ENCODE measurements at regions not wholly inside any gene's neighbourhood (a gene's known extent, or its start where the extent isn't known, plus 50 kb on each side); places are given as distances from the start of the nearest gene placed in this dataset.
A peak's percentile ranks its signal among the peaks of the same experiment; 100 is the strongest.

DNA sequence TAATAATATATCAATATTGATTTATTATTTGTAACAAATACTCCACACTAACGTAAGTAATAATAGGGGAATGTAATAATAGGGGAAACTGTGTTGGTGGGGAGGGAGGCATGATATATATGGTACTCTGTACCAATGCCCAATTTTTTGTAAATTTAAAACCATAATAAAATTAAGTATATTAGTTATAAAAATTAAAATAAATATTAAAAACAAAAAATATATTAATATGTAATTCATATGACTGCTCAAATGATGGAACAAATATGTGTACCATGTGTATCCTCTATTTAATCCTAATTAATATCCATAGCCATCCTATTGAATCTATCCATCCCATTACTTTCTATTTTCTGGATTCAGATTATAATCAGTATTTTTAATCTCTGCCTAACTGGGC lies 578.0 kb downstream of the KCNA4 start:
- DNase-seq: no peak
- H3K27me3 ChIP-seq (replicated peaks): no peaks in the 10 kb centered on the region
- in situ Hi-C loops (cut with HindIII; ENCODE audit: low pct_ligation_motif_present, low sequenced_read_pairs): no loop called here
- no peak overlapping the region for H3K4me3 ChIP-seq (ENCODE audit: low read depth, low read length)
- no peaks in the 10 kb centered on the region for H3K36me3 ChIP-seq (replicated peaks)
- TF ChIP-seq, protein P1, sequence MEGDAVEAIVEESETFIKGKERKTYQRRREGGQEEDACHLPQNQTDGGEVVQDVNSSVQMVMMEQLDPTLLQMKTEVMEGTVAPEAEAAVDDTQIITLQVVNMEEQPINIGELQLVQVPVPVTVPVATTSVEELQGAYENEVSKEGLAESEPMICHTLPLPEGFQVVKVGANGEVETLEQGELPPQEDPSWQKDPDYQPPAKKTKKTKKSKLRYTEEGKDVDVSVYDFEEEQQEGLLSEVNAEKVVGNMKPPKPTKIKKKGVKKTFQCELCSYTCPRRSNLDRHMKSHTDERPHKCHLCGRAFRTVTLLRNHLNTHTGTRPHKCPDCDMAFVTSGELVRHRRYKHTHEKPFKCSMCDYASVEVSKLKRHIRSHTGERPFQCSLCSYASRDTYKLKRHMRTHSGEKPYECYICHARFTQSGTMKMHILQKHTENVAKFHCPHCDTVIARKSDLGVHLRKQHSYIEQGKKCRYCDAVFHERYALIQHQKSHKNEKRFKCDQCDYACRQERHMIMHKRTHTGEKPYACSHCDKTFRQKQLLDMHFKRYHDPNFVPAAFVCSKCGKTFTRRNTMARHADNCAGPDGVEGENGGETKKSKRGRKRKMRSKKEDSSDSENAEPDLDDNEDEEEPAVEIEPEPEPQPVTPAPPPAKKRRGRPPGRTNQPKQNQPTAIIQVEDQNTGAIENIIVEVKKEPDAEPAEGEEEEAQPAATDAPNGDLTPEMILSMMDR (IDR thresholded peaks at IDR 0.05; ENCODE audit: low read depth, low read length, missing control alignments): no peak
- H3K27ac ChIP-seq: no peak overlapping the region

DNA sequence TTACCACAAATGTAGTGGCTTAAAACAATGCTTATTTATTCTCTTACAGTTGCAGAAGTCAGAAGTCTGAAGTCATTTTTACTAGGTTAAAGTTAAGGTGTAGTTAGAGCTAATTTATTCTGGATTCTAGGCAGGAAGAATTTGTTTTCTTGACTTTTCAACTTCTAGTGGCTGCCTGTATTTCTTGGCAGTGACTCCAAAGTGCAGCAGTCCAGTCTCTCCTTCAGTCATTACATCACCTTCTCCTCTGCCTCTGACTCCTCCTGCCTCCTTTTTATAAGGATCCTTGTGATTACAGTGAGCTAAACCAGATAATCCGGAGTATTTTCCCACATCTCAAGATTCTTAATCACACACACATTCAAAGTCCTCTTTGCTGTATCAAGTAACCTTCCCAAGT lies 581.4 kb downstream of the KCNA4 start:
- in situ Hi-C loops (cut with HindIII; ENCODE audit: low pct_ligation_motif_present, low sequenced_read_pairs): no loop called here
- no peak overlapping the region for H3K4me3 ChIP-seq (ENCODE audit: low read depth, low read length)
- H3K27ac ChIP-seq: no peak overlapping the region
- no peaks in the 10 kb centered on the region for H3K36me3 ChIP-seq (replicated peaks)
- peak; percentile 46 for DNase-seq
- TF ChIP-seq, protein P1 (IDR thresholded peaks at IDR 0.05; ENCODE audit: low read depth, low read length, missing control alignments): no peak
- H3K27me3 ChIP-seq (replicated peaks): no peaks in the 10 kb centered on the region

DNA sequence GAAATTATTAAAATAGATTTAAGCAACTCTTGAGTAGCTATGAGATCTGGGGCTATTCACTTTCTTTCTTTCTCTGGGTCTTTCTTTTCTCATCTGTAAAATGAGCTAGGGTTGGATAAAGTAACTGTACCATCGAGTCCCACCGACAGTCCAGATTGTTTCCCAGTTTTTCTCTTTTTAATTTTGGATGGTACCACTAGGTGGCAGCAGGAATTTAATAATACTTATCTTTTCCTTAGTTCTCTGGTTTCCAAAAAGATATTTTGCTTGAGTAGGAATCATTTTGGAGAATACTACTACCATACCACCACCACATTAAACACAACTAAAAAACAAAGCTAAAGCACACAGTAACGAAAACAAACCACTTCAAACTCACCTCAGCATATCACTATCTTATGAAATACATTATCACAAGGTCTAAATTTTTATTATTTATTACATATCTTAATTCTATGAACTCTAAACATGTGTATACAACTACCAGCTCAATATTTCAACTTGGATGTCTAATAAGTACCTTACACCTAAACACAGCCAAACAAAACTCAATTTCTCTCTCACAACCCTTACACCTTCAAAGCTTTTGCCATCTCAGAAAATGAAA lies 584.0 kb downstream of the KCNA4 start:
- no peak for DNase-seq
- Histone ChIP-seq H3K27ac (no peak overlapping the region), H3K27me3 (replicated peaks) (no peaks in the 10 kb centered on the region), H3K4me3 (ENCODE audit: low read depth, low read length) (no peak overlapping the region), H3K36me3 (replicated peaks) (no peaks in the 10 kb centered on the region)
- TF ChIP-seq, protein P1 (IDR thresholded peaks at IDR 0.05; ENCODE audit: low read depth, low read length, missing control alignments): peak; percentile 53
- in situ Hi-C loops (cut with HindIII; ENCODE audit: low pct_ligation_motif_present, low sequenced_read_pairs): no loop called here

GRCh38 chr11:29405305-29405704 lies 611.5 kb downstream of the KCNA4 start:
- no peak for DNase-seq
- Histone ChIP-seq H3K27ac (no peak overlapping the region), H3K36me3 (replicated peaks) (no peaks in the 10 kb centered on the region), H3K4me3 (ENCODE audit: low read depth, low read length) (no peak overlapping the region), H3K27me3 (replicated peaks) (no peaks in the 10 kb centered on the region)
- in situ Hi-C loops (cut with HindIII; ENCODE audit: low pct_ligation_motif_present, low sequenced_read_pairs): no loop called here
- TF ChIP-seq, protein P1 (IDR thresholded peaks at IDR 0.05; ENCODE audit: low read depth, low read length, missing control alignments): no peak

GRCh38 chr11:29395555-29396072 lies 621.2 kb downstream of the KCNA4 start:
- Histone ChIP-seq H3K27ac (no peak overlapping the region), H3K27me3 (replicated peaks) (no peaks in the 10 kb centered on the region), H3K36me3 (replicated peaks) (no peaks in the 10 kb centered on the region), H3K4me3 (ENCODE audit: low read depth, low read length) (no peak overlapping the region)
- TF ChIP-seq, protein P1 (IDR thresholded peaks at IDR 0.05; ENCODE audit: low read depth, low read length, missing control alignments): no peak
- DNase-seq: no peak
- in situ Hi-C loops (cut with HindIII; ENCODE audit: low pct_ligation_motif_present, low sequenced_read_pairs): no loop called here

DNA sequence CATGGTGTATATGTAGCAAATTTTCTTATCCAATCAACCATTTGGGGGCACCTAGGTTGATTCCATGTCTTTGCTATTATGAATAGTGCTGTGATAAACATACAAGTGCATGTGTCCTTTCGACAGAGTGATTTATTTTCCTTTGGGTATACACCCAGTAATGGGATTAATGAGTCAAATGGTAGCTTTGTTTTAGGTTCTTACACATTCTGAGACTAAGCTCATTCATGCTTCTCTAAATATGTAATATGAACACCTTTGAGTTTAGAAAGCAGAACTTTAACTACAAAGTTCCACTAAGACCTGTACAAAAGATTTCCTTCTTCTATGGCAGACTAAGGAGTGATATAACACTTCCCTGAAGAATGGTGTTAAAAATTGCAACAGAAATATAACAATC lies 627.0 kb downstream of the KCNA4 start:
- no peak overlapping the region for H3K4me3 ChIP-seq (ENCODE audit: low read depth, low read length)
- DNase-seq: no peak
- TF ChIP-seq, protein P1 (IDR thresholded peaks at IDR 0.05; ENCODE audit: low read depth, low read length, missing control alignments): no peak
- in situ Hi-C loops (cut with HindIII; ENCODE audit: low pct_ligation_motif_present, low sequenced_read_pairs): no loop called here
- no peaks in the 10 kb centered on the region for H3K27me3 ChIP-seq (replicated peaks)
- H3K36me3 ChIP-seq (replicated peaks): no peaks in the 10 kb centered on the region
- no peak overlapping the region for H3K27ac ChIP-seq

All from brain microvascular endothelial cell (primary cell).